ENCODE measurements at regions not wholly inside any gene's neighbourhood (a gene's known extent, or its start where the extent isn't known, plus 50 kb on each side); places are given as distances from the start of the nearest gene placed in this dataset.
A peak's percentile ranks its signal among the peaks of the same experiment; 100 is the strongest.
"Not testable (repeated sequence)": the region's sequence is repeated elsewhere in the genome, so short reads cannot be mapped to it uniquely, and the experiment has no call there.

GRCh38 chr7:83306502-83306901 is 143.8 kb upstream of the PCLO start:
- DNase-seq: peak; percentile 32

GRCh38 chr7:83305027-83305426 is 142.3 kb upstream of the PCLO start:
- DNase-seq: no peak

GRCh38 chr7:83301416-83301815 is 138.7 kb upstream of the PCLO start:
- no peak for DNase-seq

GRCh38 chr7:83290211-83290610 is 127.5 kb upstream of the PCLO start:
- DNase-seq: no peak

- DNase-seq: peak; percentile 45
Measured at GRCh38 chr7:83289419-83289993, 126.8 kb upstream of the PCLO start.

- DNase-seq: no peak
Measured at GRCh38 chr7:83280671-83281070, 118.0 kb upstream of the PCLO start.

- no peak for DNase-seq
Measured at GRCh38 chr7:83276250-83276649, 113.6 kb upstream of the PCLO start.

- DNase-seq: no peak
Measured at GRCh38 chr7:83273699-83274098, 111.0 kb upstream of the PCLO start.

- DNase-seq: peak; percentile 36
Measured at GRCh38 chr7:83271212-83272099, 108.8 kb upstream of the PCLO start.

- DNase-seq: no peak
Measured at GRCh38 chr7:83270407-83270806, 107.7 kb upstream of the PCLO start.

- peak; percentile 45 for DNase-seq
Measured at GRCh38 chr7:83267141-83267631, 104.5 kb upstream of the PCLO start.

- not testable (repeated sequence) for DNase-seq
Measured at GRCh38 chr7:83263442-83264034, 100.9 kb upstream of the PCLO start.

- DNase-seq: no peak
Measured at GRCh38 chr7:83259064-83259463, 96.4 kb upstream of the PCLO start.

GRCh38 chr7:83248000-83248399 is 85.3 kb upstream of the PCLO start:
- DNase-seq: no peak

GRCh38 chr7:83219231-83219630 is 56.5 kb upstream of the PCLO start:
- DNase-seq: not testable (repeated sequence)

- DNase-seq: no peak
Measured at GRCh38 chr7:83212883-83213282, 50.2 kb upstream of the PCLO start.

Data from NCI-H2227 treated with DMSO at 0.1 percent for 48 hours (cell line).